A204.1 (cell line): ENCODE measurements at regions not wholly inside any gene's neighbourhood (a gene's known extent, or its start where the extent isn't known, plus 50 kb on each side); places are given as distances from the start of the nearest gene placed in this dataset.
"Not testable (repeated sequence)": the region's sequence is repeated elsewhere in the genome, so short reads cannot be mapped to it uniquely, and the experiment has no call there.

Source experiments
- FAIRE-seq: peaks from 2 replicates; lab custom pipeline; 2012; peaks lifted over from hg19 to GRCh38; lab: Jason Lieb, UNC

DNA sequence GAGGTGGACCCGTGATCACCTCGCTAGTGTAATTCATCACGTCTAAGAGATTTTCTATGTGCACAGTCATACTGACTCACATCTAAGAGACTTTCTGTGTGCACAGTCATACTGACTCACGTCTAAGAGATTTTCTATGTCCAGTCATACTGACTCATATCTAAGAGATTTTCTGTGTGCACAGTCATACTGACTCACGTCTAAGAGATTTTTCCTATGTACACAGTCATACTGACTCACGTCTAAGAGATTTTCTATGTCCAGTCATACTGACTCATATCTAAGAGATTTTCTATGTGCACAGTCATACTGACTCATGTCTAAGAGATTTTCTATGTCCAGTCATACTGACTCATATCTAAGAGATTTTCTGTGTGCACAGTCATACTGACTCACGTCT, 443.8 kb downstream of the BRD1 start:
- not testable (repeated sequence) for FAIRE-seq

DNA sequence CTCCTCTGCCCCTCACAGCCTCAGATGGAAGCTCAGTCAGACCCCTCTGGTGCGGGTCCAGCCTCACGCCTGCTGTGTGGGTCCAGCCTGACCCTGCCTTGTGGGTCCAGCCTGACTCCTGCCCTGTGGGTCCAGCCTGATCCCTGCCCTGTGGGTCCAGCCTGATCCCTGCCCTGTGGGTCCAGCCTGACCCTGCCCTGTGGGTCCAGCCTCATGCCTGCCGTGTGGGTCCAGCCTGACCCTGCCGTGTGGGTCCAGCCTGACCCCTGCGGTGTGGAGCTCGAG, 445.3 kb downstream of the BRD1 start:
- no peak for FAIRE-seq

DNA sequence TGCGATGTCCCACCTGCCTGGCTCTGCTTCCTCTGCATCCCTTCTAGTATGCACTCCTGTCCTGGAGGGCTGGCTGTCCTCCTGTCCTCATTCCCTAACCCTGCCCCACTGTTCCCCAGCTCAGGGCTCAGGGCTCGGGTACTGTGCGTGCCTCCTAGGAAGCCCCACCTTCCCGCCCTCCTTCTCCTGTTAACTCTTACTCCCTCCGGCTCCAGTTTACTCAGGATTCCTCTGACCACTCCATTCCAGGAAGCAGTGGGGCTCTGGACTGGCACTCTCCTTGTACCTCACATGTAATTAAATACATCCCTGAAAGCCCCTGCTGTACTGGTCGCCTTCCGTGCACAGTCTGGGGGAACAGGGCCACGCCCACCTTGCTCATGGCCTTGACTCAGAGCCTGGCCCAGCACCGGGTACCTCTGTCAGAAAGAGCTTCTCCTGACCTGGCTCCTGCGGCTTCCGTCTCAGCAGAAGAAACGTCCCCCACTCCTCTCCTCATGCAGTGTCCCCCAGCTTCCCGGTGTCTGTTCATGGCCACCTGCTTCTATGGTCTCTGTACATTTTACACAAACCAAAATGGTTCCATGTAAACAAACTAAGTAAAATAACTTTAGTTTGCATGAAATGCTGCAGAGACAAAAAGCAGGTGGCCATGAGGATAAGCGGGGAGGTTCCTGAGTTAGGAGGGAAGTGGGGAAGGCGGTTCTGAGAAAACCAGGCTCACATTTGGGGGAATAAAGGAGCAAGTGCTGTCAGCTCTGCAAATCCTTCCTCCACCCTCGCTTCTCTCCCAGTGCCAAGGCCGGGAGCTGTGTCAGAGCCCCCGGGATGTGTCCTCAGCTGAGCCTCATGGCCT, 445.9 kb downstream of the BRD1 start:
- FAIRE-seq: no peak

DNA sequence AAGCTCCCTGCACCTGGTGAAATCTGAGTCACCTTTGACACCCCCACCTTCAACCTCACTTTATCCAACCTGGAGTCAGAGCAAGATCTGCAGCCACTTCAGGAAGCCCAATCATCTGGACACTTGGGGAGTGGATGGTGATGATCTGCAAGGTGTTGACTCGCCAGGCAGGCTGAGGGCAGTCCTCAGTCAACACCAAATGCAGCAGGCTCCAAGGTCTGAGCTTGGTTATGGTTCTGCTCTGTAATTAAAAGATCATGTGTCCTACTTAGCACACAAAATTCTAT, 446.9 kb downstream of the BRD1 start:
- no peak for FAIRE-seq

DNA sequence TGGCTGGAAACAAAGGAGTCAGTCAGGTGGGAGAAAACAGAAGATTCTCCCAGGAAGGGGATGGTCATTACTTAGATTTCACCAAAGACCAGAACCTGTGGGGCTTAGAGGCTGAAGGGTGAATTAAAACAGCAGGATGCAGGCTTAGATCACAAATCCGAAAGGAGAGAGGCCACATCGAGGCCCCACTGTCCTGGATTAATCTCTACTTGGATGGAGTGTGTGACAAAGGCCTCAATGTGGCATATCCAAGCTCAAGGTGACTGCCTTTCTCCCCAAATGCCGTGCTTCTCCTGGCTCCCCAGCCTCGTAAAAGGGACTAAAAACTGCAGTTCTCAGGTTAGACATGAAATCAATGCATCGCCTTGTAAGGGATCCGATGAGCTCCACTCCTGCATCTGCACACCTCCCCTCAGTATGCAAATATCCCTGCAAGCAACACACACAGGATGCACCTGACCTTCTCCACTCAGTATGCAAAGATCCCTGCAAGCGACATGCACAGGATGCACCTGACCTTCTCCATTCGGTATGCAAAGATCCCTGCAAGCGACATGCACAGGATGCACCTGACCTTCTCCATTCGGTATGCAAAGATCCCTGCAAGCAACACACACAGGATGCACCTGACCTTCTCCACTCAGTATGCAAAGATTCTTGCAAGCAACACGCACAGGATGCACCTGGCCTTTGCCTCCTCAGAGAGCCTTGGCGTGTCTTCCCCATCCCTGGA, 447.4 kb downstream of the BRD1 start:
- FAIRE-seq: no peak

DNA sequence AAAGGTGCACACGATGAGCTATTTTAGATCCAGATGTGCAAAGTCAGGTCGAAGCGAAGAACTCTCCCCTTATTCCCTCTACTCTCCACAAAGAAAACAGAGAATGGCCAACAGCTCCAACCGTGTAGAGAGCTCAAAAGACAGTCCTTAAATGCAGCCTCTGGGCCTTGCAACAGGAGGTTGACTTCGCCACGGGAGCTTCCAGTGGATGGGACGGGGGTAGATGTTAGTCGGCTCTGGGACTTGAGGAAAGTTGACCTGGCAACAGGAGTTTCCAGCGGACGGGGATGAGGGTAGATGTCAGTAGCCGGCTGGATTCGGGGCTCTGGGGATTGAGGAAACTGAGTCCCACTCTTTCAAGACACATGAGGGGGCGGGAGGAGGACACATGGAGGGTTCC, 450.4 kb downstream of the BRD1 start:
- FAIRE-seq: no peak

DNA sequence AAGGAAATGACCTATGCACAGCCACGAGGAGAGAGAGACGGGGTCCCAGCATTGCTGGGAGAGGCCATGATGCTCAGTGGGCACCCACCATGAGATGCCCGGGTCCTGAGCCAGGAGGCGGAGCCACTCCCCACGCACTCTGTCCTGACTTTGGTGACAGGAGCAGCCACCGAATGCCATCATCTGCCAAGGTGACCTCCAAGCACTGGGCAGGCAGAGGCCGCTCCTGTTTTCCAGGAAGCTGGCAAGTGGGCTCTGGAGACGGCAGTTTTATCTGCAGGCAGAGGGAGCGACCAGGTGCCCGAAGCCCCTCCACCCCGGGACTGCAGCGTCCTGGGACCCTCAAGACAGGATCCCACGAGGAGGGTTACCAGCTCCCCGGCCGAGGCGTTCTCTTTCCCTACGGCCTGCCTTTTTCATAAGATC, 453.9 kb downstream of the BRD1 start:
- FAIRE-seq: no peak

DNA sequence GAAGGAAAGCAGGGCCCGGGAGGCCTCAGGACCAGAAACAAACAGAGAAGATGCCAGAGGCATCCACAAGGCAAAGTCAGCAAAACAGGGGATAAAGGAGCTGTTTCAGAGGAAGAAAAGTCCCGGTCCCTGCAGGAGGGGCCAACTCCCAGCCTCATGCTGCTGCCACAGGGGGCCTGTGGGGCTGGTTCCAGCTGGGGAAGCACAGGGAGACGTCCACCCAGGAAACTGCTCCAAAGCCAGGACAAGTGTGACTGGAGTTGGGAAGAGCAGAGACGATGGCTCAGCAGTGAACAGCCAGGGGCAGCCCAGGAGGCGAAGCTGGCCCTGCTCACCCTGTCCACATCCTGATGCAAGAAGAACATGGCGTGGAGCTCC, 454.4 kb downstream of the BRD1 start:
- FAIRE-seq: no peak

DNA sequence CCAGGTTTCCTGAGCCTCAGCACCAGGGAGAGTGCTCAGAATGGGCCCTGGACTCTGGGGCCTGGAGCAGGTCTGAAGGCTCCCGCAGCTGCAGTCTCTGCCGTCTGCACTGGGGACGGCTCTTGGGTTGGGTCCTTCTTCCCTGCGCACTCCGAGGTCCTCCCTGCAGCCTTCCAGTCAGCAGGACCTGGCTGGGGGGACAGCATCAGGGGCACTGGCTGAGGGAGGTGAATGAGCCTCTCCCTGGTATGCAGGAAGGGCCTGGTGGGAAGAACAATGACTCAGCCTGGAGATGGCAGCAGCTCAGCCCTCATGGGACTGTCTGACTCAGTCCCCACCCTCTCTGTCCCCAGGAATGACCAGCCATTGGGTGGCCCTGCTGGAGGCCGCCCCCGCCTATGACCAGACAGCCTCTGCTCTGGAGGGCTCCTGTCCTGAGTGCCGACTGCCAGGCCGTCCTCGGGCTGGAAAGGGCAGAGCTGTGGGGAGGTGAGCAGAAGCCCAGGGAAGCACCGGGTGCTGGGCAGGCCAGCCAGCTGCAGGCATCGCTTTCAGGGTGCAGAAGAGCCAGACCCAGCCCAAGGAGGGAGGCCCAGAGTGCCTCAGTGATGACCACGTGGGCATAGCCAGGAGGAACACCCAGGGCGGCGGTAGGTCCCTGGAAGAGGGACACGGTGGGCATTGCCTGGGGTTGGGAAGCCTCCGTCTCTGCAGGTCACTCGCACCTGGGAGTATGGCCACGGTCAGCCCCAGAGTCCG, 455.0 kb downstream of the BRD1 start:
- FAIRE-seq: no peak

DNA sequence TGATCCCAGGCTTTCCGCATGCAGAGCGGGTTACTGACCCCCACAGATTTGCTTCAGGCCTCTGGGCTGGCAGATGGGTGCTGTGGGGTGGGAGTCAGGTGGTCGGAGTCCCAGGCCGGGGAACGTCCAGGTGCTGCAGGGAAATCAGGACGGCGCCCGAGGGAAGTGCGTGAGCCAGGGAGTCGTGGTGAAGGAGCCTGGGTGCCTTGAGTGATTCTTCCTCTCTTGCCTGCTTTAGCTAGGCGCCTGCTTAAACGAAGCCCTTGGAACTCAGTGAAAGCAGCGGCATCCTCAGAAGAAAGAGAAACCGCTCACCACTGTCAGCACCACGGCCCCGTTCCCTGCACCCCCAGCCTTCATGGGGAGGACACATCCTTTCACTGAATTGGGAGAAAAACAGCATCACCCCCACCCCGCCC, 455.6 kb downstream of the BRD1 start:
- no peak for FAIRE-seq

DNA sequence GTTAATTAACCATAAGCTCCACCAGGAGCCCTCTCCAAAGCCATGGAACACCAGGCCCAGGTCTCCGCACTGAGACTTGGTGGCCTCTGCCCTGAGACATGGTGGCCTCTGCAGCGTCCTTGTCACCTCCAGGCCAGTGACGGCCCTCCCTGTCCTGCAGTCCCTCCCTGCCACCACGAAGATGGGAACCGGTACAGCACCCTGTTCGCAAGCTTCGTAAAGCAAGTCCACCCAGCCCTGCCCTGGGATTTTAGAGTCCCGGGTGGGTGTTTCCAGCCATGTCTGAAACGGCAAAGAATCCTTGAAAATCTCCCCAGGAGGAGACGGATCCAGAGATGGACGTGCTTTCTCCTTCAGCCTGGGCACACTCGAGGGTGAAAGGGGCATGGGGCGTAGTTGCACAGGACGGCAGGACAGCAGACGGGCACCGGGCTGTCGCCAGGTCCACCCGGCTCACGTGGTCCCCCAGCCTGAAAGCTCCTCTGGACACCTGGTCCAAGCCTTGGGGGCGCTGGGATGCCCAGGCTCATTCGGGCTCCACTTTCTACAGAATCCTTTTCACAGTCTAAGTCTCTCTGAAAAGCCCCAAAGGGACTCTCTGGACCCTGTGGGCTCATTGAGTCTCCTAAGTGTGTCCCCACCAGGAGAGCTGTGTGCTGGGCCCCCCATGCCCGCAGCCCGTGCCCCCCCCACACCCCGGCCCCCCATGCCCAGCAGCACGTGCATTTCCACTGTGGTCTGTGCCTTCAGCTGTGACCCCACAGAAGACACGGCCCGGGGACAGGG, 456.2 kb downstream of the BRD1 start:
- FAIRE-seq: no peak

DNA sequence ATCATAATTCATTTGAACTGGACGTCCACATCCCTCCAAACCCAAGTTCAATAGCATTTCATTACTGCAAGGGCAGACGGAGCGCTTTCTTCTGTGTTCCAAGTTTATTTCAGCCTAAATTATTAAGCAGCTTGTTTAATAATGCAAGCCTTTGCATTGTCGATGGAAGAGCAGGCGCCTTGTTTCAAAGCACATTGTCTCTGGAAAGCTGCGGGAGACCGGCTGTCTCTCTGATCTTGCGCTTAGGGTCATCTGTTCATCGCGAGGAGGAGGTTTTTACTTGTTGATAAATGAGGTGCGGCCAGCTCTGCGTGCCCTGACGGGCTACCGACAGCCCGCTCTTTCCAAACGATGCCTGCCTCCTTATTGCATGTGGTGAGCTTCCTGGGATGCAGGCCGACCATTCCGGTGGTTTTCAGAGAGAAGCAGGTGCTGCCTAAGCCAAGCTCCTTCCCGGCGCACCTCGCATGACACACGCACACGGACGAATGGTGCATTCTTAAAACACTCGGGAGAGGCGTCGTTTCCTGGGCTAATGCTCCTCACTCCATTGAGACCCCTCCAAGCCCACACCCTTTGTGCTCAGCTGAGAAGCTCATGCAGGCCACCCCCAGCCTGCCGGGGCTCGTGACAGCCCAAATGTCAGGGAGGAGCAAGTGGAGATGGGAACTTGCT, 456.9 kb downstream of the BRD1 start:
- FAIRE-seq: no peak

DNA sequence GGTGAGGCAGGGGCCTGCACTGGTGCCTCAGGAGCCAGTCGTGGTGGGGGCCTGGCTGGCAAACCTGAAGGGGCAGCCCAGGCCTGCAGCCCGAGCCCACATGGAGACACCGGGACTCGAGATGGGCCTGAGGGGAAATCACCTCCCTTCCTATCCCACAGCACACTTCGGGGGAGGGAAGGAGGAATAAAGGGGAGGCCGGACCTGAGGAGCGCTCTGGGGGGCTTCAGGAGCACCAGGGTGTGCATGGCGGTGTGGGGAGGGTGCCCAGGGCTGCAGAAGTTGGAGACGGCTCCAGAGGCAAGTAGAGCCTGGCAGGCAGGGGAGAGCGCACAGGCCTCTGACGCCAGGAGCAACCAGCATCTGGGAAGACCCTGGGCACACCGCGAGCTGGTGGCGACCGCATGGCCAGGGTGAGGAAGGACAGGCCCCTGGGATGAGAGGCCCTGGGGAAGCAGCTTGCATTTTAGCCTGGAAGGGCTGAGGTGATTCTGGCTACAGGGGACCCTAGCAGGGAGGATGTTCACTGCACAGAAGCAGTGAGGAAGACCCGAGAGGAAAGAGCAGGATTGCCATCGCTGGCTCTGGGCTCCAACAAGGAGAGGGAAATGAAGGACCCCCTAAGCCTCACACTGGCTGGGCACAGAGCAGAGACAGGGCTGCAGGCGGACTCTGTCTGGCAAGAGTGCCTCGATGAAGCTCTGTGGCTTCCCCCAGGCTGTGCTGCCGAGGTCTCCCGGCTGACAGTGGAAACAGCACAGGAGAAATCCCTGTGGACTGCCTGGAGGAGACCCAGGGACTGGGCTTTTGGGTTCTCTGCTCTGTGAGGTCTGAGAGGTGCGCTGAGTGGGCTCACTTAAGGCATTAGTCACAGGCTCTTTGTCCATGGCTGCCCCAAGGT, 457.7 kb downstream of the BRD1 start:
- FAIRE-seq: no peak

DNA sequence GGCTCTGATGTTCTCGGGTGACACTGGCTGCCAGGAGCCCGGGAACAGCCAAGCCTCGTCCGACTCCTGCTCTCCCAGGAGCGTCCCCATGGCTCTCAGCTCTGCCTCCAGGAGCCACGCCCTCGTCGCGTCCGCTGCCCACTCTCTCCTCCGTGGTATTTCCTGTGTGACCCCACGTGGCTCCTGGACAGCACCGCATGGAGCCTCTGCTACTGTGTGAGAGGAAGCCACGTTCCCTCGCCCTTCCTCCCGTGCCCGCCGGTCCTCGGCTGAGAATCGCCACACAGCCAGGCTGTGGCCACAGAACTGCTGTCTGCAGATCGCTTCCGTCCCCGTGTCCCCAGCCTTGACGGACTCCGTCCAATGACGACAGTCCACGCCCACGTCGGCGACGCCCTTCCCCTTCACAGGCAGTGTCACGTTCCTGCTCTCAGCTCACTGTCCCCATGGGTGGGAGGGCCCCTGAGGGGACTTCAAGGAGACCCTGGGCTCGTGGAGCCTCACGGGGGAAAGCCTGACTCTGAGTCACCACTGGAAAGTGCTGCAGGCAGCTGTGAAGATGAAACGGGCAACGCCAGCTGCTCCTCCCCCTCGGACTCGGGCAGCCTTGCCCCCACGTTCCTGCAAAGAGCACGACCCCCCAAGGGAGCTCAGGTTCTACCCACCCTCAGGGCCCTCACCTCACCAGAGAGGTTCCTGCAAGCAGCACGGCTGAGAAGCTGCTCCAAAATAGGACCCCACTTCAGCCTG, 458.5 kb downstream of the BRD1 start:
- FAIRE-seq: no peak

DNA sequence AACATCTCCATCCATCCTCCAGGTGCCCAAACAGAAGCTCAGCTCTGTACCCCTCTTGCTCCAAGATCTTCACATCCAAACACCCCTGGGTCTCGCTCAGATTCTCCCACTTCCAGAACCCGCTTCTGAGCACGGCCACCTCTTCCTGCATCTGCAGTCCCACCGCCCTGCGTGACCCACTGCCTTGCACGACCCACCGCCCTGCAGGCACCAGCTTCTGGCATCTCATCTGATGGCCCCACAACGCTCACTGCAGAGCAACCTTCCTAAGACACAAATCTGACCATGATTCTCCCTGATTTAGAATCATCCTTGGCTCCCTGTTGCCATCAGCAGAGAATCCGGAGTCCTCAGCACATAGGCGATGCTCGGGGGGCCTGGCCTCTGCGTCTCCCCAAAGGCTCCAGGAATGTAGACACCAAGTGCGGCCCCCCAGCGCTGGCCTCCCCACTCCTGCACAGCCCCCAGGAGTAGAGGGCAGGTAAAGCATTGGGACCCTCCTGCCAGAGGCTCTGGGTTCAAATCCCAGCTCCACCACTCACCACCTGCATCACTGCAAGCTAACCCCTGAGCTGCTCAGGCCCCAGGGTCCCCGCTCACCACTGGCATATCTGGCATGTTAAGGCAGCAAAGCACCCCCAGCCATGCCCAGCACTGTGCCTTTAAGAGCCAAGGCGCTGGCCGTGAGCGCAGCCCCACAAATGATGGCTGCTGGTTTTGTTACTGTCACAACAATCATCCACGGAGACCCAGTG, 459.3 kb downstream of the BRD1 start:
- FAIRE-seq: no peak

DNA sequence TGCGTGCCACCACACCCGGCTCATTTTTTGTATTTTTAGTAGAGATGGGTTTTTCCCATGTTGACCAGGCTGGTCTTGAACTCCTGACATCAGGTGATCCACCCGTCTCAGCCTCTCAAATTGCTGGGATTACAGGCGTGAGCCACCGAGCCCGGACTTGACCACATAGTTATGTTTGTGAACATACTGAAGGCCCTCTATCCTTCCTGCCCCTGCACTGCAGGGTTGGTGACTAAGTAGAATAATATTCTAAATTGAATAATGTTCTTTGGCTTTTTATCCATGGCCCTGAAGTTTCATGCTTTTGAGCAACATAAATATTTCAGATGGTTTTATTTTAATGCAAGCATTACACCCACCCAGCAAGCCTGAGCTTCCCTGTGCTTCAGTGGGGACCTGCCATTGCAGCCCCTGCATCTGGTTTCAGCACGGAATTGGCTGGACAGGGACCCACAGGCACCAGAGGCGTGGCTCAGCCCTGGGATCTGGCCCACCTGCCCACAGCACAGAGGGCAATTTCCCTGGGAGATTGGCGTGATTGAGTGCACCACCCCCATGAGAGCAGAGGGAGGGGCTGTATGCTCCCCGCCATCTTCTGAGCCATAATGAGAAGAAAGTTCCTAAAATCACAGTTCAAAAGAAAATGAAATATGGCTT, 460.5 kb downstream of the BRD1 start:
- no peak for FAIRE-seq

DNA sequence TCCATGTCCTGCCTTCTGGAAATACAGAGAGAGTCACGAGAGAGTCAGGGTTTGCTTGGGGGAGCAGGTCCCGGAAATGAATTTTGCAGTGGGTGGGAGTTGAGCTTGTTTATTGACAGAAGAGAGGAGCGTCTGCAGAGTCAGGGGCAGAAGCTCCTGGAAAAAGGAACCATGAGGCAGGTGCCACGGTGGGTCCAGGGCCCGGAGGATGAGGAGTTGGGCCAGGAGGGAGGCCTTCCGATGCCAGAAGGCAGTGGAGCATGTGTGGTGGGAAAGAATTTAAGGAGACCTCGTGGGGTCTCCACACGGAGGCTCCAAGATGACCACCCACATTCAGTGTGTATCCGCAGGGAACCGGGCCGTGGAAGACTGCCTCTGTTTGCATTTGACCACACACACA, 461.2 kb downstream of the BRD1 start:
- no peak for FAIRE-seq

DNA sequence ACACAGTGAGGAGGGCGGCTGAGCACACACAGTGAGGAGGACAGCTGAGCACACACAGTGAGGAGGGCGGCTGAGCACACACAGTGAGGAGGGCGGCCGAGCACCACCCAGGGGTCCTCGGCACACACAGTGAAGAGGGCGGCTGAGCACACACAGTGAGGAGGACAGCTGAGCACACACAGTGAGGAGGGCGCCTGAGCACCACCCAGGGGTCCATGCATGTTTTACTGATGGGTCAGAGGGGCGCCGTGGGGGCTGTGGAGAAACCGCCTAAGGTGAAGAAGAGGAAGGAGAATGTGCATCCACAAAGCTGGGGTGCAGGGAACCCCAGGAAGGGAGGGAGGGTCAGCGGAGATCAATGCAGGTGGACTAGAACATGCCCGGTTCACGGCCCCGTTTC, 461.8 kb downstream of the BRD1 start:
- no peak for FAIRE-seq
